H54 (cell line): ENCODE measurements at regions not wholly inside any gene's neighbourhood (a gene's known extent, or its start where the extent isn't known, plus 50 kb on each side); places are given as distances from the start of the nearest gene placed in this dataset.

Source experiments
- DNase-seq: peaks from one replicate; pipeline ENCODE4 v3.0.0; 2011; ENCODE audit warnings: low spot score, mixed read lengths; ENCODE audit not compliant: insufficient read length
- FAIRE-seq: peaks from 3 replicates; lab custom pipeline; 2011; peaks lifted over from hg19 to GRCh38; lab: Jason Lieb, UNC
- POLR2A ChIP-seq: IDR thresholded peaks from 2 replicates; pipeline ENCODE4 v1.6.1; 2011; ENCODE audit warnings: low read depth, mild to moderate bottlenecking, low read length

DNA sequence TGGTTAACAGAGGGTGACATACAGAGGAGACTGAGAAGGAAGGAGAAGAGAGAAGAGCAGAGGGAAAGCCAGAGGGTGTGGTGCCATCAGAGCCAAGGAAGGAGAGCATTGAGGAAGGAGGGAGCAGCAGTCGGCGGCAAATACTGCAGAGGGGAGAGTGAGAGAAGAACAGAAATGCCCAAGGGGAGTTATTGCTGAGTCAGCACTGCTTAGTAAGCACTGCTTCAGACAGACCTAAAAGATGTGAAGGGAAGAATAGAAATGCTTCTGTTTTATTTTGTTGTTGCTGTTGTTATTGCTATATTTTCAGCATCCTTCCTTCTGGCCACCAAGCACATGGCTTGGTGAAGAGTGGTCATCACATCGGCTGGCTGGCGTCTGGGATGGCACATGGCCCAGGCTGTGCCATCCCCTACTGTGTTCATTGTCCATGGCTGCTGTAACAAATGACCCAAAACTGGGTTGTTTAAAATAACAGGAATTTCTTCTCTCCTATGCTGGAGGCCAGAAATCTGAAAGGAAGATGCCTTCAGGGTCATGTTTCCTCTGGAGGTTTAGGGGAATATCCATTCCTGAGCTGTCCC is 204.1 kb upstream of the CNR1 start:
- DNase-seq (no peak), FAIRE-seq (no peak)
- no peak for TF ChIP-seq POLR2A

- no peak for TF ChIP-seq POLR2A
- DNase-seq = no peak
- no peak for FAIRE-seq
Measured at GRCh38 chr6:88369262-88369661, 203.1 kb upstream of the CNR1 start.

DNA sequence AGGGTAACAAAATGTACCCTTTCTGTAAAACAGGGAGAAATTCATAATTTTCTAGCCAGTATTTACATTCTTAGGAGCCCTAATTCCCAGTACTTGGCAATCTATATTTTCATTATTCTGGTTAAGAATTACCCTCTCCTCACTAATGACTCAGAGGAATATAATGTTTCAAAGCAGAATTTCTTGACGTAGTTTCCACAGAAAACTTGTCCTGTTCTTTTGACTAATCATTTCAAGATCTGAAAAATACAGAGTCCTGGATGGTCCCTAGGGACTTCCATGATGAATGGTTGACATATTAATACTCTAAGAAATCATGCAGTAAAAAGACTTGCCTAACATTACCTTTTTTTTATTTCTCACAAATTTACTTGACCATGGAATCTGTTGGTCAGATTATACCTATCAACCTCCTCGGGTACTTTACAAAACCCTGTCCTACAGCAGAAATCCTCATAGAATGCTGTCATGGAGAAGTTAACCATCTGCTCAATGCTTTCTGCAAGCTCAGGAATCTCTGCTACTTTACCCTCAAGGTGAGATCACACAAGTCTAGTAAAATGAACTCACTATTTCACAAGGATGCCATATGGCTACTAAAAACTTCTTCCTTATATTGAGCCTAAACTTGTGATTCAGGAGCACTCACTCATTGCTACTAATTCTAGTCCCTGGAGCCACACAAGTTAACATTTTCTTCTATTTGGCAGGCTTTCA is 202.1 kb upstream of the CNR1 start:
- TF ChIP-seq POLR2A = no peak
- FAIRE-seq (no peak), DNase-seq (no peak)

DNA sequence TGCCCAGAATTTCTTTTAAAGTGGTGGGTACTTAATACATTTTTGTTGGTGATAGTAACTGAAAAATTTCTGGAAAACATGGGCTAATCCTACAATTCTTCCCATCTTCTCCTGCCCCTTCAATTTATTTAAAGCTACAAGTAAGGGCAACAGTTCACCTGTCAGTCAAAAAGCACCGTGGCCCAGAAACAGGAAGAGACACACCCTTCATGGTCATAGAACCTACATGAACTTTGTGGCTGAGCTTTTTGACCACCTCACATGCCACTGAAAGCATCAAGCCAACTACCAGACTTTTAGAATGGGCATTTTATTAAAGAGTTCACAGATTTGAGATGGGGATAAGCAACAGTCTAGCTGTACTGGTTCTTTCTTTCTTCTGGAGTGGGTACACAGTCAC is 201.1 kb upstream of the CNR1 start:
- FAIRE-seq (no peak), DNase-seq (no peak)
- TF ChIP-seq POLR2A = no peak

- no peak for TF ChIP-seq POLR2A
- FAIRE-seq (no peak), DNase-seq (no peak)
Measured at GRCh38 chr6:88366672-88367071, 200.5 kb upstream of the CNR1 start.

DNA sequence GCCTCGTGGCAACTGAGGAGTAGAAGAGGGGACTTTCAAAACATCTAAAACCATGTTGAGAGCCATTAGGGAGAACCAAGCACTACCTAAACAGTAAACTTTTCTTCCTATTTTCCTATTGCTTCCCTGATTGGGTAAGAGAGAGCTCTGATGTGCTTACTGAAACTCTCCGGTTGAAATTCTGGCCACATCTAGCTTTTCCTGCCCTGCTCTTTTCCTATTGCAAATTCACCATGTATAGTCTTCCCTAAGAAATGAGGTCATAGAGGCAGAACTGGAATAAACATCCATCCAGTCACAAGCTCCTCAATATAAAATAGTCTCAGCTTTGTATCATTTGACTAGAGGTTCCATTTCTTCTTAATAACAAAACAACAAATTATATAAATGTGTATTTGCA is 199.5 kb upstream of the CNR1 start:
- no peak for FAIRE-seq
- DNase-seq = no peak
- TF ChIP-seq POLR2A = no peak

- no peak for DNase-seq
- no peak for FAIRE-seq
- TF ChIP-seq POLR2A = no peak
Measured at GRCh38 chr6:88365230-88365629, 199.1 kb upstream of the CNR1 start.

- FAIRE-seq (no peak), DNase-seq (no peak)
- no peak for TF ChIP-seq POLR2A
Measured at GRCh38 chr6:88361754-88362153, 195.6 kb upstream of the CNR1 start.

GRCh38 chr6:88361298-88361697 is 195.2 kb upstream of the CNR1 start:
- DNase-seq = no peak
- TF ChIP-seq POLR2A = no peak
- no peak for FAIRE-seq

GRCh38 chr6:88360203-88360797 is 194.2 kb upstream of the CNR1 start:
- DNase-seq = no peak
- no peak for TF ChIP-seq POLR2A
- FAIRE-seq = no peak

- DNase-seq (no peak), FAIRE-seq (no peak)
Measured at GRCh38 chr6:88359530-88360202, 193.5 kb upstream of the CNR1 start.

DNA sequence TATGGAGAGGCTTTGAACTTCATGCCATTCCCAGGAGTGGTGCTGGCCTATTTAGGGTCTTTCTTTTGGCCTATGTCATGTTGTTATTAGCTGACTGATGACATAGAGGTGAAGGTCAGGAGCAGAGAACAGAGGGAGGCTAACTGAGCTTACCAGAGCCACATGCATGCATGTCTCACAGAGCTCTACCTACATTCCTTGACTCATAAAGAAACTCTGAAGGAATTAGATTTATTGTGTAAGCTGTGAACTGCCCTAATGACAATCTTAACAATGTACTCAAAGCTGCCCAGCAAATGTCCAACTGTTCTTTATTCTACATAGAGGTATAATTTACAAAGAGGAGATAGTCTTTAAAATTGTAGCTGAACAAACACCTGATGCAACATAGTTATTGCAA is 192.7 kb upstream of the CNR1 start:
- TF ChIP-seq POLR2A = no peak
- DNase-seq (no peak), FAIRE-seq (no peak)

More at GRCh38 chr6:88359530-88360202, 193.5 kb upstream of the CNR1 start:
- TF ChIP-seq POLR2A = no peak

GRCh38 chr6:88349511-88349910 is 183.4 kb upstream of the CNR1 start:
- DNase-seq (no peak), FAIRE-seq (no peak)
- TF ChIP-seq POLR2A = no peak

DNA sequence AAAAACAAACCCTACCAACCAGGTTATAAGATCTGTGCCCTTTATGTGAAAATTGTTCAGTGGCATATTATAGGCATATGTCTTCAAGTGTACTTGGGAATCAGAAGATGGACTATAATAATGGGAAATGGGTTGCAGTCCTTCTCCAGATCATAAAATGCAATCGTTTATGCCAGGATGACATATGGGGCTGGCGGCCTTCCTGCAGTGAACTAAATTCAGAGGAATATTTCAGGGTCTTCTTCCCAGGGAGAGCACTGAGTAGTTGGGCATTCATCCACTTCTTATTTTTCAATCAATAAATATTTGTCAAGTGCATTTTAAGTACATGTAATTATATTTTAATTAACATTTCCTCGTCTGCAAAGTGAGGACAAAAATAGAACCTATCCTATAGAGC is 176.2 kb upstream of the CNR1 start:
- no peak for DNase-seq
- no peak for FAIRE-seq
- TF ChIP-seq POLR2A = no peak

DNA sequence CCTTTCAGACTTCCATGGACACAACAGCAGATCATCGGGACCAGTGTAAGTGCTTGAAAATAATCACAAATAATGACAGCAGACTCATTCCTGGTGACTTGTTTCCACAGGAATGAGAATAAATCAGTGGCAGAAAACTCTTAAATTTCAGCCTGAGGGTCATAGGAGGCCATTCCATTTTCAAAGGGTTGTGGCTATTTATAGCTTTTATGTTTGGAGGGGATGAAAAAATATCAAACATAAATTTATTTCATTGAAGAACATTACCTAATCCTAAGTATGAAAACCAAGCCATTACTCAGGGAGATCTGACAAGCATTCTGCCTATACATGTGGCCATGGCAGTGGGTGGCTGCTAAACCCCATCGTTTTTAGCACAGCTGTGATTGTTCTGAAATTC is 173.6 kb upstream of the CNR1 start:
- TF ChIP-seq POLR2A = no peak
- no peak for DNase-seq
- FAIRE-seq = no peak
